HuH-7 (cell line): ENCODE measurements at regions not wholly inside any gene's neighbourhood (a gene's known extent, or its start where the extent isn't known, plus 50 kb on each side); places are given as distances from the start of the nearest gene placed in this dataset.

Experiments used
- DNase-seq: peaks from one replicate; pipeline ENCODE4 v3.0.0; 2011; ENCODE audit warnings: low spot score

GRCh38 chr22:48171271-48171691, 1408.8 kb downstream of the TBC1D22A start:
- DNase-seq = no peak

- no peak for DNase-seq
Measured at GRCh38 chr22:48169227-48169626, 1406.8 kb downstream of the TBC1D22A start.

GRCh38 chr22:48167238-48167637, 1404.8 kb downstream of the TBC1D22A start:
- no peak for DNase-seq

GRCh38 chr22:48161298-48161697, 1398.8 kb downstream of the TBC1D22A start:
- no peak for DNase-seq

GRCh38 chr22:48157676-48158075, 1395.2 kb downstream of the TBC1D22A start:
- DNase-seq = no peak

GRCh38 chr22:48156603-48157355, 1394.3 kb downstream of the TBC1D22A start:
- no peak for DNase-seq

- no peak for DNase-seq
Measured at GRCh38 chr22:48155446-48155845, 1393.0 kb downstream of the TBC1D22A start.

- DNase-seq = no peak
Measured at GRCh38 chr22:48154943-48155240, 1392.4 kb downstream of the TBC1D22A start.

GRCh38 chr22:48154169-48154942, 1391.9 kb downstream of the TBC1D22A start:
- no peak for DNase-seq

GRCh38 chr22:48153726-48154125, 1391.3 kb downstream of the TBC1D22A start:
- no peak for DNase-seq

- no peak for DNase-seq
Measured at GRCh38 chr22:48152916-48153315, 1390.5 kb downstream of the TBC1D22A start.

GRCh38 chr22:48152164-48152775, 1389.8 kb downstream of the TBC1D22A start:
- no peak for DNase-seq

GRCh38 chr22:48151641-48152040, 1389.2 kb downstream of the TBC1D22A start:
- no peak for DNase-seq

GRCh38 chr22:48147831-48148230, 1385.4 kb downstream of the TBC1D22A start:
- DNase-seq = no peak

- no peak for DNase-seq
Measured at GRCh38 chr22:48147404-48147803, 1385.0 kb downstream of the TBC1D22A start.

- DNase-seq = no peak
Measured at GRCh38 chr22:48146426-48146825, 1384.0 kb downstream of the TBC1D22A start.

- no peak for DNase-seq
Measured at GRCh38 chr22:48145738-48146137, 1383.3 kb downstream of the TBC1D22A start.

GRCh38 chr22:48144318-48144717, 1381.9 kb downstream of the TBC1D22A start:
- no peak for DNase-seq

- no peak for DNase-seq
Measured at GRCh38 chr22:48143856-48144255, 1381.4 kb downstream of the TBC1D22A start.

- DNase-seq = no peak
Measured at GRCh38 chr22:48142388-48142787, 1379.9 kb downstream of the TBC1D22A start.

- DNase-seq = no peak
Measured at GRCh38 chr22:48141301-48141700, 1378.9 kb downstream of the TBC1D22A start.

GRCh38 chr22:48140261-48140813, 1377.9 kb downstream of the TBC1D22A start:
- DNase-seq = no peak

GRCh38 chr22:48139776-48140175, 1377.3 kb downstream of the TBC1D22A start:
- DNase-seq = no peak
